ENCODE measurements at regions not wholly inside any gene's neighbourhood (a gene's known extent, or its start where the extent isn't known, plus 50 kb on each side); places are given as distances from the start of the nearest gene placed in this dataset.
A peak's percentile ranks its signal among the peaks of the same experiment; 100 is the strongest.

DNA sequence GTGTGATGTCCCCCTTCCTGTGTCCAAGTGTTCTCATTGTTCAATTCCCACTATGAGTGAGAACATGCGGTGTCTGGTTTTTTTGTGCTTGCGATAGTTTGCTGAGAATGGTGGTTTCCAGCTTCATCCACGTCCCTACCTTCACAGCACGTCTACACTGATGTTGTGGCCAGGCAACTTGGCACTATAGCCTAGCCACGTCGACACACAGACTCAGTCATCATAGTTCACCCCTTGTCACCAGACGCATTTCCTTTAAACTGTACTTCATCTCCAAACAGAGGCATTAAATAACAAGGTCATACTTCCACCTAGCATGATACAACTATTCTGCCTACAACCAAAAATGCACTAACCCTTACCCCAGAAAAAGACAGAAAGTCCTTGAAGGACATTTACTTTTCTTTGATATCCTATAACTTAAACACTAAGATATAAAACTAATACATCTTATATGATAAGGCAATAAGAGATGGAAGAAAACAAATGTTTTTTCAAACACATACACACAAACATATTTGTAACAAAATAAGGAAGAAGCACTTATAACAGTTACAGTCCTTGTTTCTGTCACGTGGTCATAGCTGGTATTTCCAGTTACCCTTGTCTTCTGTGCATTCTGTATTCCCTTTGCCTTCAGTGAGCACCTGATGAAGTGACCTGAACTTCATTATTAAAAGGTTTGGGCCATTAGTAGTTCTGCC, 121.4 kb downstream of the KLF13 start:
- peaks cover 32% of the 10 kb centered on the region for H3K4me1 Mint-ChIP-seq
- no peaks in the 10 kb centered on the region for H3K9me3 Mint-ChIP-seq
- no peak overlapping the region for H3K27ac Mint-ChIP-seq
- no peaks in the 10 kb centered on the region for H3K36me3 Mint-ChIP-seq
- peak in 1 of 2 donors; percentile 26 for DNase-seq (ENCODE audit: low spot score in 2 of 2)
- peak; percentile 65 for ATAC-seq
- no peak overlapping the region for H3K4me3 Mint-ChIP-seq

DNA sequence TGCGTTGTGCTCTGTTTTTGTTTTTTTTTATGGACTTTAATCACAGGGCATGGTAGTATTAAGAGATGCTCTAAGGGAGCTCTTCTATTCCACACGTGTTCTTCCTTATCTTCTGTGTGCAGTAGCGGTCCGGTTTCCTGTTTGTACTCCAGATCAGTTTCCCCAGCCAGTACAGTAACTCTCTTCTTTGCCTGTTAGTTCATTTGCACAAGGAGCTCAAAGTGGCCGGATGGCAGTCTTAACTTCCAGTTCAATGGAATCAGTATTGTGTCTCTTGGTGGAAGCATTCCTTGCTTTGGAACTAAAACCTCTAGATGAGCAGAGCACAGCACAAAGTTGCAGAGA, 122.0 kb downstream of the KLF13 start:
- ATAC-seq = no peak
- Mint-ChIP-seq H3K36me3 (no peaks in the 10 kb centered on the region), H3K9me3 (no peaks in the 10 kb centered on the region), H3K4me3 (no peak overlapping the region), H3K4me1 (peaks cover 28% of the 10 kb centered on the region), H3K27ac (no peak overlapping the region)
- DNase-seq (ENCODE audit: low spot score in 2 of 2) = no peak

DNA sequence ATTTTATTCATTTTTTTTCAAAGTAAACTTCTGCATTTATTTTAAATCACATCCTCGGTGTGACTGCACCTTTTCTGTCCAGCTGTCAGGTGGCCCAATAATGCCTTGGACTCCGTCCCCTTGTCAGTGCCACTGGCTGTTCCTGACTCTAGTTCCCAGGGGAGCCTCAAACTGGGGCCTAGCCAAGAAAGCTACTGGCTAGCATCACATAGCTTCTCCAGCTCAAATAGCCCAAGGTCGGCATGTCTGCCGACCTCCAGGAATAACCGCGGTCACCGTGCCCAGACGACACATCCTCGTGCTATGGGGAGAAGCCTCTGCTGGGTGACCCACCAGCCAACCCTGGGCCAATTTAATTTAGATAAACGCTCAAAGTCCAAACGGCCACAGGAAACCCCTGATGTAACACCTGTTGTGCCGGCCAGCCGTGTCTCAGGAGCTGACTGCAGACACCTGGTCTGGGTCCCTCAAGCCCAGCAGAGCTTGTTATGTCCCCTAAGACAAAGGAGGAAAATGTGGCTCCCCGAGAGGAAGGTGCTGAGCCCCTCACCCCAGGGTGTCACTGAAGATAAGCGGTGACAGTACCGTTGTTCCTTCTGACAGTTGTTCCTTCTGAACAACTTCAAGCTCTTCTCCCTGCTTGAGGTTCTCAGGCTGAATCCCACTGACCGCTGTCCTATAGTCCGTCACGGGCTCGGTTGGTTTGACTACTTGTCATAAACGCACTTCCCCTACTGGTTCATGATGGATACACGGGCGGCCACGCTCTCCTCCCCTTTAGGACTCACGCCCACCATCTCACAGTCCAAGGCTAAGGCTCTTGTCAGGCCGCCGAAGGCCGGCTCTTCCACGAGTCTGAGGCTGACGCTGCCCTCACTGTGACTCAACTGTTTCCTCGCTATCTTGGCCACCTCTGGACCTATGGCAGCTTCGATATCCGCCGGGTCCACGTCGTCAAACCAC, 126.2 kb downstream of the KLF13 start:
- no peak for ATAC-seq
- Mint-ChIP-seq H3K36me3 (no peaks in the 10 kb centered on the region), H3K27ac (no peak overlapping the region), H3K4me1 (peaks cover 25% of the 10 kb centered on the region), H3K4me3 (no peak overlapping the region), H3K9me3 (peaks cover 6% of the 10 kb centered on the region)
- no peak for DNase-seq (ENCODE audit: low spot score in 2 of 2)

GRCh38 chr15:31453558-31454318, 127.1 kb downstream of the KLF13 start:
- no peak overlapping the region for H3K27ac Mint-ChIP-seq
- DNase-seq (ENCODE audit: low spot score in 2 of 2) = no peak
- no peak overlapping the region for H3K4me3 Mint-ChIP-seq
- H3K9me3 Mint-ChIP-seq = peaks cover 6% of the 10 kb centered on the region
- no peaks in the 10 kb centered on the region for H3K36me3 Mint-ChIP-seq
- H3K4me1 Mint-ChIP-seq = peaks cover 24% of the 10 kb centered on the region
- ATAC-seq = no peak

GRCh38 chr15:31455499-31455898, 128.9 kb downstream of the KLF13 start:
- no peaks in the 10 kb centered on the region for H3K36me3 Mint-ChIP-seq

DNA sequence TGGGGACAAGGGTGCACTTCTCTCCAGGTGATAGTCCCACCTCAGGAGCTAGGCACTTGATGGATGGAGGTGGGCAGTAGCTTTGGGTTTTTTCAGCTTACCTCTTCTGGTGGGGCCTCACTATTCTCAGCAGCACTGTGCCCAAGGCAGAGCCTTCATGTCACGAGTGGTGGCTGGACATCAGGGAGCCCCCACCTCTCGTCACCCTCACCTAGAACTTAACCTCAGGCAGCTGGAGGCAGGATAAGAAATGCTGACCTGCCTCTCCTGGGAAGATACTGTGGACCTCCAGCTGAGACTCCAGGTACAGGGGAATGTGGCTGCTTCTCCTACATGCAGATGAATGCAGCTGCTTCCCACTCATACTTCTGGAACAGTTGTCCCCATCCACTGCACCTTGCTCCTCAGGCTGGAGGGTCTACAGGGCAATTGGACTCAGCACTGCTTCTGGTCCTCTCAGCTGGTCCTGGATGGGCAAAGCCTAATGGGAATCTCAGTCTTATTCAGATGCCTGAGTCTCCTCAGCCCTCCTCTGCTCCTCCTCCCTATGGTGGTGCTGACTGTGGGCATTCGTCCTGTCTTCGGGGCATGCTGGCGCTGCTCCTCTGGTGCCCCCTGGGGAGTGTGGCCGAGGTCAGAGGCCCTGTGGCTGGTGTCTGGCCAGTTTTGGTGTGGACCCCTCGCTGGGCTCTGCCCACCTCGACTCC, 129.9 kb downstream of the KLF13 start:
- Mint-ChIP-seq H3K4me1 (peaks cover 34% of the 10 kb centered on the region), H3K4me3 (no peak overlapping the region), H3K36me3 (no peaks in the 10 kb centered on the region), H3K27ac (peak overlapping the region; percentile 13), H3K9me3 (peaks cover 6% of the 10 kb centered on the region)
- ATAC-seq (no peak), DNase-seq (ENCODE audit: low spot score in 2 of 2) (no peak)

More at GRCh38 chr15:31455499-31455898, 128.9 kb downstream of the KLF13 start:
- Mint-ChIP-seq H3K4me1 (peaks cover 29% of the 10 kb centered on the region), H3K4me3 (no peak overlapping the region), H3K9me3 (peaks cover 6% of the 10 kb centered on the region), H3K27ac (peak overlapping the region; percentile 13)
- ATAC-seq (peak; percentile 72), DNase-seq (ENCODE audit: low spot score in 2 of 2) (no peak)

- H3K9me3 Mint-ChIP-seq = peaks cover 6% of the 10 kb centered on the region
- H3K4me3 Mint-ChIP-seq = no peak overlapping the region
- ATAC-seq (no peak), DNase-seq (ENCODE audit: low spot score in 2 of 2) (no peak)
- peak overlapping the region; percentile 13 for H3K27ac Mint-ChIP-seq
- H3K4me1 Mint-ChIP-seq = peaks cover 34% of the 10 kb centered on the region
- H3K36me3 Mint-ChIP-seq = no peaks in the 10 kb centered on the region
These were observed 130.5 kb downstream of the KLF13 start for GRCh38 chr15:31457161-31457560.

- H3K27ac Mint-ChIP-seq = peak overlapping the region; percentile 71
These were observed 131.2 kb downstream of the KLF13 start for GRCh38 chr15:31457631-31458526.

GRCh38 chr15:31458596-31459399, 132.2 kb downstream of the KLF13 start:
- H3K4me1 Mint-ChIP-seq = peaks cover 34% of the 10 kb centered on the region
- ATAC-seq = peak; percentile 98
- peak overlapping the region; percentile 54 for H3K4me3 Mint-ChIP-seq

More at GRCh38 chr15:31457631-31458526, 131.2 kb downstream of the KLF13 start:
- Mint-ChIP-seq H3K36me3 (no peaks in the 10 kb centered on the region), H3K9me3 (peaks cover 6% of the 10 kb centered on the region), H3K4me1 (peaks cover 34% of the 10 kb centered on the region), H3K4me3 (peak overlapping the region; percentile 54)
- ATAC-seq (no peak), DNase-seq (ENCODE audit: low spot score in 2 of 2) (no peak)

DNA sequence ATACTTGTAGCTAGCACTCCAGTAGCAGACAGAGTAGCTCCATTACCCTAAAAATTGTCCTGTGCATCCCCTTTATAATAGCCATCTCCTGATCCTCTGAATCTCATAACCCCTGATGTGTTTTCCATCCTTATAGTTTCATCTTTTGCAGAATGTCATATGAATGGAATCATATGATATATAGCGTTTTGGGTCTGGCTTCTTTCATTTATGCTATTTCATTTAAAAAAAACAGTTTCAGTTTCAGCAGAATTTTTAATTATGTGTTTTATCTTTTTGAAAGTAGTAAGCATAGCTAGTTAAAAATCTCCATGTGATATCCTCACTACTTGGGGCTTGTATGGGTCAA, 132.7 kb downstream of the KLF13 start:
- peak overlapping the region; percentile 71 for H3K27ac Mint-ChIP-seq
- peak overlapping the region; percentile 54 for H3K4me3 Mint-ChIP-seq
- H3K36me3 Mint-ChIP-seq = no peaks in the 10 kb centered on the region
- H3K4me1 Mint-ChIP-seq = peaks cover 37% of the 10 kb centered on the region
- peaks cover 6% of the 10 kb centered on the region for H3K9me3 Mint-ChIP-seq
- DNase-seq (ENCODE audit: low spot score in 2 of 2) (no peak), ATAC-seq (no peak)

More at GRCh38 chr15:31458596-31459399, 132.2 kb downstream of the KLF13 start:
- no peaks in the 10 kb centered on the region for H3K36me3 Mint-ChIP-seq
- peak overlapping the region; percentile 71 for H3K27ac Mint-ChIP-seq
- H3K9me3 Mint-ChIP-seq = peaks cover 6% of the 10 kb centered on the region
- no peak for DNase-seq (ENCODE audit: low spot score in 2 of 2)

- H3K4me3 Mint-ChIP-seq = no peak overlapping the region
- H3K9me3 Mint-ChIP-seq = no peaks in the 10 kb centered on the region
- H3K27ac Mint-ChIP-seq = no peak overlapping the region
- ATAC-seq = peak; percentile 49
- peaks cover 38% of the 10 kb centered on the region for H3K4me1 Mint-ChIP-seq
- H3K36me3 Mint-ChIP-seq = no peaks in the 10 kb centered on the region
- no peak for DNase-seq (ENCODE audit: low spot score in 2 of 2)
These were observed 134.7 kb downstream of the KLF13 start for GRCh38 chr15:31461375-31461774.

- peaks cover 38% of the 10 kb centered on the region for H3K4me1 Mint-ChIP-seq
- ATAC-seq = no peak
- no peaks in the 10 kb centered on the region for H3K36me3 Mint-ChIP-seq
These were observed 135.4 kb downstream of the KLF13 start for GRCh38 chr15:31461911-31462480.

GRCh38 chr15:31463521-31464102, 137.0 kb downstream of the KLF13 start:
- Mint-ChIP-seq H3K27ac (no peak overlapping the region), H3K4me1 (peaks cover 32% of the 10 kb centered on the region), H3K36me3 (no peaks in the 10 kb centered on the region), H3K9me3 (no peaks in the 10 kb centered on the region), H3K4me3 (no peak overlapping the region)
- no peak for DNase-seq (ENCODE audit: low spot score in 2 of 2)
- no peak for ATAC-seq

More at GRCh38 chr15:31461911-31462480, 135.4 kb downstream of the KLF13 start:
- DNase-seq (ENCODE audit: low spot score in 2 of 2) = no peak
- no peak overlapping the region for H3K27ac Mint-ChIP-seq
- H3K4me3 Mint-ChIP-seq = no peak overlapping the region
- no peaks in the 10 kb centered on the region for H3K9me3 Mint-ChIP-seq

All from stimulated activated effector memory CD8-positive, alpha-beta T cell treated with anti-CD3 and anti-CD28 coated beads, Interleukin-12 subunit alpha, Interleukin-12 subunit beta, amount 100 ng/mL, for 72 hours (primary cell).